Right ventricle myocardium inferior (tissue), 1 donor: ENCODE measurements at regions not wholly inside any gene's neighbourhood (a gene's known extent, or its start where the extent isn't known, plus 50 kb on each side); places are given as distances from the start of the nearest gene placed in this dataset.

Source experiments
- ATAC-seq: fragments of 200-7000 bp; cut with Tn5 transposase; one replicate; pipeline ENCODE4 v1.9.1; 2020; ENCODE audit warnings: mild to moderate bottlenecking, moderate library complexity
- DNase-seq: peaks from one replicate; pipeline ENCODE4 v3.0.0; 2021; ENCODE audit errors: missing footprints
- intact Hi-C: fragments of 100-400 bp; cut with DNase I; formaldehyde crosslinking; loops from one replicate; pipeline ENCODE4 v1.11.0; 2022
- donor health status: DM: no; HTN: yes; CAD: no; lungs with severe emphysema.

DNA sequence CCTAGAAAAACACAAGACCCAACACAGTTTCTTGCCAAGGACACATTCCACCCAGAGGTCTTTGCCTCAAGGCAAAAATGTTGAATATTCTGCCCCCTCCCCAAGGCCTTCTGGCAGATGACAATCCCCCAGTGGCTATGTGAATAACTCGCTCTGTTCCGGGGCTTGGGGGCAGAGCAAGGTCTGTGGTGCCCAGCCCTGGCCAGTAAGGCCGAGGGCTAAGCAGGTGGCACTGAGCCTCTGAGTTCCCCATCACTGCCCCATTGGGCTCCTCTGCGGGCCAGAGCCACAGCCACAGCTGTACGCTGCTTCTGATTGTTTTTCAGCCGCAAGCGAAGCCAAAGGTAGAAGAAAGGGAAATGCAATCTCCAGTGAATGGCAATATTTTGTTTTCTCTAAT is 567.9 kb downstream of the CCDC171 start:
- intact Hi-C loops = no loop called here
- DNase-seq (no peak), ATAC-seq (no peak)

DNA sequence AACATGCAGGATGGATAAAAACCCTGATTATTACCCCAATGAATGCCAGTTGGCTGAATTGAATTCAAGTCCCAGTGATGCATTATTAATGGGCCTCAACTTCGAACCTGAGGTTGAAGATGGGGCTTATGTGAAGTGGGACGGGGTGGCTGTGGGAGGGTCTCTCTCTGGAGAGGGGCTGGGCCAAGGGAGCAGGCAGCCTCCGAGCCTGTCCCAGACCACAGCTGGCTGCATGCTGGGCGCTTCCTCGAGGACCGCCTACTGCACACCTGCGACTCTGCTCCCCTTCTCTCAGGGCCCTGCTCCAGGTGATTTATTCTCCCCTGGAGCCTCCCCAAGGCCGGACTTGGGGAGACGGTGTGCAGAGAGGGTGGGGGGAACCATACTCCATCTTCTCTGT is 568.3 kb downstream of the CCDC171 start:
- DNase-seq = no peak
- intact Hi-C loops = no loop called here
- no peak for ATAC-seq

DNA sequence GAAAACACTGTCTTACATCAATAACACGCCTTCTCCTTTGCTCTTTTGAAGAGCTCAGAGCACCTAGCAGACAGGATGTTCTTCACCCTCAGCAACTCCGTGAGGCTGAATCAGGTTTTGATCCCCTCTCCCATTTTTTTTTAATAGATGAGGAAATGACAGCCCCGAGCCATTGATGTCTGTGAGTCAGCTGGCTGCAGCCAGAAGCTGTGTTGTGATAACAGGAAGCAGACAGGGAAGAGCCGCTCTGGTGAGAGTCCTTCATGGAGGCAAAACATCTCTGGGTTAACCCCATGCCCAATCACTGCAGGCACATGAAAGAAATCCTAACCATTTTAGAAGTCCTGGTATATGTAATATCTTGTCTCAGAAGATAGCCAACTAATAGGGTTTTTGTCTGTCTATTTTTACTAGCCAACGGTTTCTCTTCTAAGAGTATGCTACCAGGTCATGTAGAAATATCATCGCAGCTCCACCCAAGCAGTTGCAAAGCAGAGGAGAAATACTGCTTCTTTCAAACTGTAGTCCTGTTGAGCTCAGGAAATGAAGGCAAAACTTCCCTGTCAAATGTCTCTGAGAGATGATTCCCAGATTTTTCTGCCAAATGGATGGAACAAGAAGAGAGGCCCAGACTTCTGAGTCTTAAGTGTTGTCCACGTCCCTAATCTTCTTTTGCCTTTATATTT is 568.9 kb downstream of the CCDC171 start:
- no peak for ATAC-seq
- intact Hi-C loops = no loop called here
- no peak for DNase-seq

DNA sequence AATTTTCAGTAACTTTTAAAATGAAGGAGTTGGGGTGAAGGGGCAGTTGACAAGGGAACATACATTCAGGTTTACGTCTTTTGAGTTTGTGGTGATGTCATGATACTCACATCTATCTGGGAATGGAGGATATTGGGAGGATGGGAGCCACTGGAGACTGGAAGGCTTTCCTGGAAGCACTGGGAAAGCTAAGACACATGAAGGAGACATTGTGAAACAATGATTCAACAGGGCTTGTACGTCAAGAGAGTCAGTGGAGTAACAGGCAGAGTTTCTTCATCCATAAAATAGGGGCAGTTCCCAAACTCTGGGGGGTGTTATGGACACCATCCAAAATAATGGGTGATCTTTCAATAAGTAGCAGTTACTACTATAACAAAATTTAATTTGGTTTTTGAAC is 572.8 kb downstream of the CCDC171 start:
- ATAC-seq (no peak), DNase-seq (no peak)
- intact Hi-C loops = no loop called here

DNA sequence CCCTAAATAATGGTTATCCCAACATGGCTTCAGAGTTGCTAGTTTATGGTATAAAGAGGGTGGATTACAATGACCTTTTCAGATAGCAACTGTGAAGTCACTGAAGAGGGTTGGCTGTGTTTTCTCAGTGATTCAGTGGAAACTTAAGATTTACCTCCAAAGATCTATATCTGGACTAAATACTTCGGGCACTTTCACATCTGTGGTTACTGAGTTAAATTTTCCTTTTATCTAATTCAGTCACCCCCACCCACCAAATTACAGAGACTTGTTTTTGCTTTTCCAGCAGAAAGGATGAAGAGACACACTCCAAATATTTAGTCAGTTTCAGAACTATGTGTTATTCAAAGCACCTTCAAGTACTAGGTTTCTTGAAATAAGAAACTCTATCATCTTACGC is 573.2 kb downstream of the CCDC171 start:
- DNase-seq (no peak), ATAC-seq (no peak)
- intact Hi-C loops = no loop called here

DNA sequence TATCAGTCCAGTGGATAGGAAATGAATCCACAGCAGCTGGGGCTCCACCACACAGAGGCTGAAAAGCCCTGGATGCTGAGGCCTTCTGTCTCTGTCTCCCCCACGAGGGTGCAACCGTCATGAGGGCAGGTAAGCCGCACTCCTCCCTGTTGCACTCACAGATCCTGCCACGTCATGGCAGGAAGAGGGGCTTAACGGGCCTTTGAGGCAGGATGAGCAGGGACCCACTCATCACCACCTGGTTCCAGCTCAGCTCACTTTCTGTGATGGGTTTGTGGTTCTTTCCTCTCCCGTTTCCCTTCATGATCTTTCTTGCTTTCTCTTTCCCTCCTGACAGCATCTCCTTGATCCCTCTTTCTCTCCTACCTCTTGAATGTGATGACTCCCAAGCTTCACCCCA is 575.2 kb downstream of the CCDC171 start:
- intact Hi-C loops = no loop called here
- DNase-seq (no peak), ATAC-seq (no peak)

DNA sequence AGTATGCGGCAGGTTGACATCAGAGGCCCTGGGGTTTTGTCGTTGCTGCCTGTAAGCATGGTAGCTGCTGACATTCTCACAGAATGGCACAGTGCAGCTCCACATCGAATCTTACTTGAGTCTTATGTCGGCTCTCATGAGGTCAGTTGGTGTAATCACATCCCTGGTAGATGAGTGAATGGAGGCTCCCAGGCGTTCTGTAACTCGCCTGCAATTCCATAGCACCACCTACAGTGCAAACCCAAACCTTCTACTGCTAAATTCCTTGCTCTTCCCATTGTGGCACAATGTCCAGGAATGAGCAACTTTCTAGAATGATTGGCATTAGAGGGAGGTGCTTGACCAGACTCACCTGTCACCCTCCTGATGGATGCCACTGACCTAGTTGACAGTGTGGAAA is 578.4 kb downstream of the CCDC171 start:
- DNase-seq = no peak
- intact Hi-C loops = loop anchor here (10.0 kb wide), 2 partner anchors 136 to 256 kb away; no protein-coding TSS in a partner anchor
- ATAC-seq = peak; percentile 15

DNA sequence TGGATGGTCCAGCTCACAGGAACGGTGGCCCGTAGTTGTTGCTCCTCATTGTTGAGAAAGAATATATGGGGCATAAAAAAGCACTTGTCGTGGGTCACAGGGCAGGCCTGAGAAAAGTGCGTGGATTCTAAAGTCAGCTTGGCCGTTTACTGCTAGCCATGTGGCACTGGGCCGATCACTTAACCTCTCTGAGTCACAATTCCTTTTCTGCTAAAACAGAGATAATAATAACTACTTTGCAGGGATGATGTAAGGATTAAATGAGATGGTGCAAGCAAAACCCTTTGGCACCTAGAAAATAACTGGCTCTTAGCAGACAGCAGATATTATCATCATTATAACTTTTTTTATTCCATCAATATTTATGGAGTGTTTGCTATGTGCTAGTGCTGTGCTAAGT is 579.7 kb downstream of the CCDC171 start:
- no peak for ATAC-seq
- intact Hi-C loops = loop anchor here (10.0 kb wide), 2 partner anchors 138 to 258 kb away; no protein-coding TSS in a partner anchor
- DNase-seq = no peak

DNA sequence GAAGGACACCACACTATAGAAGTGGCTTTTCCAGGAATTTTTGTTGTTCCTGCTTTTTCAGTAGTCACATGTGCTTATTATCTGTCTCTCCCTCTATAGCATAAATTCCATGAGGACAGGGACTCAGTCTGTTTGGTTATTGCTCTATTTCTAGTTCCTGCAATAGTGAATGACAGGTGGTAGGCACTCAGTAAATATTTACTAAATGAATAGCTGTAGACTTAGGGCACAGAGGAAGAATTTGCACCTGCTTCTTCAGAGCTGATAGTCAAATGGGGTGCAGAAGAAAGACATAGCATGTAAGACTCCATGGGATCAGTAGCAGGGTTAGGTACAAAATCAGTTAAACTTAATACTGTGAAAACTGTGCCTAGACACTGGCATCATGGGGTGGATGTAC is 580.2 kb downstream of the CCDC171 start:
- intact Hi-C loops = loop anchor here (10.0 kb wide), 2 partner anchors 138 to 258 kb away; no protein-coding TSS in a partner anchor
- no peak for DNase-seq

DNA sequence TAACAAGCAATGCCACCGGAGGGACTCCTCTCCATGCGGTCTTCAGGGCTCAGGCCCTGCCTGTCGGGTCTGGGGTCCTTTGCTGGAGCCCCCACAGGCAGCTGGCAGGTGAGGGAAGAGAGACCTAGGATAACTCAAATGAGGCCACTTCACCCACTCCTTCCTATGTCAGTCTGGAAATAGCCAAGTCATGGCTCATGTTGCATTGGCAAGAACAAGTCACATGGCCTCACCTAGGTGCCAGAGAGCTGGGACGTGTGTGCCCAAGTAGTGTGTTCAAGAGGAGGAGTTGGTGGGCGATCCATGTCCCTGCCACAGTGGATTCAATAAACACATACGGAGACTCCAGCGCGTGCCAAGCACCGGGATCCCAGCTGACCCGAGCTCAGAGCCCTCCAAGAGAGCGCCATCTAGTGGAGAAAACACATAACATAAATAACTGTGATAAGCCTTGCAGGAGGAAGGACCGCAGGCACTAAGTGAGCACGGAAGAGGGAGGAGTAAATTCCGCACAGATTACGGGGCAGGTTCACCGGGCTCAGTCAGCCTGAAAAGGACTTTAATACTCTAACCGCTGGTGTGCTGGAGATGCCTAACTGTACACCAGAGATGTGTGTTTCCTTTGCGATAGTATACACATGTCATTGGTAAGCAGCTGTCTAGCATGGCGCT is 580.8 kb downstream of the CCDC171 start:
- DNase-seq (no peak), ATAC-seq (no peak)
- intact Hi-C loops = loop anchor here (10.0 kb wide), 2 partner anchors 139 to 259 kb away; no protein-coding TSS in a partner anchor

More for the DNA sequence above, 580.2 kb downstream of the CCDC171 start:
- ATAC-seq = no peak

DNA sequence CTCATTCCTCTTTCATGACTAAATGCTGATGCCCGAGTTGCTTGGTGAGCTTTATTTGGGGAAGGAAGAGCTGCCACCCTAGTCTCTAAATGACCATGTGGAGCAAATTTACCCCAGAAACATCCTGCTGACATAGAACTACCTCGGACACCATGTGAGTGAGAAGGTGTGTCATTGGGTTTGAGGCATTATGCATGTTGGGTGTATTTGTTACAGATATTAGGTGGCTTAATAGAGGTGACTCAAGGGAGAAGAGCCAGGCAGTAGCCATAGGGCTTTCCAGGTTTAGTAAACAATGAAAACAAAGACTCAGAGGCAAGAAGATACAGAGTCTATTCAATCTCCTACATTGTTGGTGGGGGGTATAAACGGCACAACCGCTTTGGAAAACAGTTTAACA is 581.5 kb downstream of the CCDC171 start:
- intact Hi-C loops = loop anchor here (10.0 kb wide), 2 partner anchors 140 to 260 kb away; no protein-coding TSS in a partner anchor
- no peak for ATAC-seq
- no peak for DNase-seq

DNA sequence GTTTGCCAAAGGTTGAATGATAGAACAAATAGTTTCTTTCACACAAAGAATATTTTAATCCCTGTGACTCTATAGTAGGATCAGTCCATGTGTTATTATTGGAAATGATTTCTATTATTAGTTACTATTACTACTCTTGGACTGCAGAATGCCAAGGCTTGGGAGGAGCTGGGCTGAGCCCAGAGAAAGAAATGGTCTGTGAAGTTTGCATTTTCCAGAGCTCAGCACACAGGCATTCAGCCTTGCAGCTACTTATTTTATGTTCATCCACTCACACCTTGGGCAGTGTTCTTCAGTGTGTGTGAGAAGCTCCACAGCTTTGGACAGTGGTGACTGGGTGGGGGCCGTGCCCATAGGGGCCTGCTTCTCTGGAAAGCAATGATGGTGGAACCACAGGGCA is 583.1 kb downstream of the CCDC171 start:
- ATAC-seq (no peak), DNase-seq (no peak)
- intact Hi-C loops = loop anchor here (10.0 kb wide), 2 partner anchors 141 to 261 kb away; no protein-coding TSS in a partner anchor

DNA sequence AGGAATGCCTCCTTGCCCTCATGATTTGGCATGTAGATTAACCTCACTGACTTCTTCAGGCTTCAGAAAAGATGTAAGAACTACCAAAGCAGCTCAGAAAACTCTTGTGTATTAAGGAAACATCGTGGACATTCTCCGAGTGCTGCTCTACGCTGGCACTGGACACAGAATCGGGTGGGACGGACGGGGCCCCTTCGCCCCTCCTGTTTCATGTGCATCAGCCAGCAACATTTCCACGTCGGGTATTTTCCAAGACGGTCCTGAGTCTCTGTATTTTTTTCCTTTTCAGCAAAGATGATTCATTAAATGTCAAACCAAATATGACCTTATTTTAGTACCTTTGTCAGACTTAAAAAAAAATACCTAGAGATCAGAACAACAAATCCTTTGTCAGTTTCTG is 583.6 kb downstream of the CCDC171 start:
- intact Hi-C loops = loop anchor here (10.0 kb wide), 2 partner anchors 142 to 262 kb away; no protein-coding TSS in a partner anchor
- no peak for ATAC-seq
- DNase-seq = no peak

DNA sequence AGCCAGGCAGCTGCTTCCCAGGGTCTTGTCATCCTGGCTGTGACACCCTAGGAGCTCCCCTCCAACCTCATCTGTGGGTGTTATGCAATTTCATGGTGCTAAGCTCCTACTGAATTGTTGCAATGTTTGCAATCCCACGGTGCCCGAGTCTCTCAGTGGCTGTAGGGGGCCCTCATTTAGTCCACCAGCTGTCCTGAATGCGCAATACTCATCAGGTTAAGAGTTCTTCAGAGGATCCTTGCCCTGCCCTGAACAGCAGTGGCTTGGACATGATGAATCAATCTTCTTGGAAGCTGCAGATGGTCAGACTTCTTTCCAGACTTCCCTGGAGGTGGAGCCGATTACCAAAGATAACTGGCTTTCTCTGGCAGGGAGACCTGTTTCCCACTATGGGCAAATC is 584.1 kb downstream of the CCDC171 start:
- ATAC-seq = peak; percentile 79
- DNase-seq = no peak
- intact Hi-C loops = loop anchor here (10.0 kb wide), 2 partner anchors 142 to 262 kb away; no protein-coding TSS in a partner anchor

DNA sequence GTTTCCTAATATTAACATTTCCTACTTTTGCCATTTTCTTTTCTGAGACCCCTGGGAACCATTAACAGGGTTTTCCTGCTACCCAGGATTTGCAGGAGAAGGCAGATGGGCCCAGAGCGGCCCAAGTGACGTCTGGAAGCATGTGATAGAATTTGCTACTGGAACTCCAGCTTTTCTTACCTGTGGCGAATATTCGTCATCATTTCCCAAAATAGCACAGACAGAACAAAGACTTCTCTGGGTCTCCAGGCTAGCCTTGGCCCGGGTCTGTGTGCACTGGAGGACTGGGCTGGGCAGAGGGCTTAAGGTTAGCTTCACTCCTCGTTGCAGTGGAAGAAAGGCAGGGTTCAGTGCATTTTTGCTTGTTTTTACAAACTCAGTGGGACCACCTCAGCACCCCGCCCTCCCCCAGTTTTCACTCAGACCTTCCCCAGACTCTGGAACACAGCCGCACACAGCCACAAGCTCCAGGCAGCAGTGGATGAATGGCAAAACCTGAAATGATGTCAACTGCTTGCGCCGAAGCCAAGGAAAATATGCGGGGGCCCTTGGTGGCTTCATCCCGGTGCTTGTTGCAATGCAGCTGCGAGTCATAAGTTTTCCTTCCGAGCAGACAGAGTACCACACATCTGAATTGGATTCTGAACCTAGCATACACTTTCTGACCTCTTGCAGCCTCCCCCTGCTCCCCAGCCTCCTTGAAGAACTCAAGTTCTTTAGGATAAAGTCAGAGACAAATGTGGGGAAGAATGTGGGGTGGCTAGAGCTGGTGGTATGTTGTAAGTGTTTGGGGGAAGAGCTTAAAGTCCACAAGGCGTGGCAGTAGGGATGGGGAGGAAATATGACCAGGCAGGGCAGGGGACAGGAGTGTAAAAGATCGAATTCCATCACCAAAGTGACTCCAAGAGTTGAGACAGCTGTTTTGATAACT is 586.0 kb downstream of the CCDC171 start:
- DNase-seq (no peak), ATAC-seq (peak; percentile 65)
- intact Hi-C loops = loop anchor here (10.0 kb wide), 2 partner anchors 144 to 264 kb away; no protein-coding TSS in a partner anchor

DNA sequence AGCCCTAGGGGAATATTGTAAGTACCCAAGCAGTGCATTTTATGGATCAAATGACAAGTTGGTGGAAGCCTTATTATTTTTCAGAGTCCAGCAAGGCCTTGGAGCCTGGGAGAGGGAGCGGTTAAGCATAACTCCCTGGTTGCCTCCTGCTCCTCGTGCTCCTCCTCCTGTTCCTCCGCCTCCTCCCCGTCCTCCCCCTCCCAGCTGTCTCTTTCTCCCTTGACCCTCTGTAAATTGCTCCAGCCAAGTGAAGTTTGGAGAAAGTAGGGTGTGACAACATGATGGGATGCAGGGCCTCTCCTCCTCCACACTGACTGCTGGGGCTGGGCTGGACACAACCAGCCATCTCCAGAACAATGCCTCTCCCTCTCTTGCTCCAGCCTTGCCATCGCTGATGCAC is 586.9 kb downstream of the CCDC171 start:
- intact Hi-C loops = loop anchor here (10.0 kb wide), 2 partner anchors 145 to 265 kb away; no protein-coding TSS in a partner anchor
- no peak for DNase-seq
- ATAC-seq = peak; percentile 68

DNA sequence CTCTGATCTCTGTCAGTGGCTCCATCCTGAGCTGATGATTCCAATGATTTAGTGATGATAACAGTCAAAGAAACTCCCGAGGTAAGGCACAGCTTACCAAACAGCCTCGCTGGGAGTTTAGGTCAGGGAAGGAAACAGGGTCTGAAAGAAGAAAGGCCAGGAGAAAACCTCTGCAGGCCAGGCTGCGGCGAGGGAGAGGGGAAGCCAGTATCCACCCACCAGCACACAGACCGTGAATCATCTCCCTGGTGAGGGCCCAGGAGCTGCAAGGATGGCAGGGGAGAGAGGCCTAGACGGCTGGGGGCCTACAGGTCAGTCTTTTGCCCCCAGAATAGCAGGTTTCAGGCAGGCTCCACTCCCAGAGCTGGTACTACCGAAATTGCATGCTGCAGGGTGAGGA is 590.5 kb downstream of the CCDC171 start:
- no peak for DNase-seq
- no peak for ATAC-seq
- intact Hi-C loops = no loop called here

DNA sequence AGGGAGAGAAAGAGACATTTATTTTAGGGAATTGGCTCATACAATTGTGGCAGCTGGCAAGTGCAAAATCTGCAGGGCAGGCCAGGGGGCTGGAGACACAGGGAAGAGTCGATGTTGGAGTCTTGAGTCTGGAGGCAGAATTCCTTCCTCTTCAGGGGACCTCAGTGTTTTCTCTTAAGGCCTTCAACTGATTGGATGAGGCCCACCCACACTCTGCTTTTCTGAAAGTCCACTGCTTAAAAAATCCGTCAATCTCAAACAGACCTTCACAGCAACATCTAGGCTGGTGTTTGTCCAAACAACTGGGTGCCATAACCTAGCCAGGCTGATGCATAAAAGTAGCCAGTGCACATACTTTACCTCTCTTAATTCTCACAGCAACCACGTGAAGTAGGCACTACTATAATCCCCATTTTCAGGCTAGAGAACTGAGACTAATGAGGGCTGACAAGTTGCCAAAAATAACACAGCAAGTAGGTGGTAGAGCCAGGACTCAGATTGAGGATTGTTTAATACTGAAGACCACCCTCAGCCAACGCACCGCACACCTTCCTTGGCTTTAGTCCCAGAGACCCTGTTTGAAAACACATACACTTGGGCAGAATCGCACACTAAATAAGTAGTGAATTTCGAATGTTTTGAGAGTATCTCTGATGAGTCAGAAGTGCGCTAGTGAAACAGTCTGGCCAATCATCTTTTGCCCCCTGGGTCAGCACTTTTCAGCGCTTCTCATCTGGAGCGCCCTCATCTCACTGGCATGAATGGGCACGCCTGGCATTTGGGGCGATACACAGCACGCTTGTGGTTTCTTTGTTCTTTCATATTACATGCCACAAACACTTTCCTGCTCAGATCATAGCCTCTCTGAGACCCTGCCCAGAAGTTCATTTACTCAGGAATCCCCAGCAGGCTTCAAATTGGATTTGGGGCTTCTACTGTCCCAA is 591.4 kb downstream of the CCDC171 start:
- DNase-seq (no peak), ATAC-seq (no peak)
- intact Hi-C loops = no loop called here
